ENCODE measurements at regions not wholly inside any gene's neighbourhood (a gene's known extent, or its start where the extent isn't known, plus 50 kb on each side); places are given as distances from the start of the nearest gene placed in this dataset.

DNA sequence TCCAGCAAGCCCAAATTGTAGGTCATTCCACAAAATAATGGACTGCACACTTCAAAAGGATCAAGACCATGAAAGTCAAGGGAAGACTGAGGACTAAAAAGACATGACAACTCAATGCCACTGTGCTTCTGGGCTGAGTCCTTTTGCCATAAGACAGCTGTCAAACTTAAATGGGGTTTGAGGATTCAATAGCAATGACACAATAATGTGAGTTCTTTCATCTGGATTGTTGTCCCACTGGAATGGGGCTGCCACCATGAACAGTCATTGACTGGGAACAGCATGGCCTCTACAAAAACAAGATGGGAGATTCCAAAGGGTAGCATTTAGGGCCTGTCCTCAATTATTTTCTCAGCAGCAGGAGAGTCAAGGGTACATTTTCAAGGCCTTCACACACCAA is 118.5 kb downstream of the EN1 start:
- TF ChIP-seq, protein P1, sequence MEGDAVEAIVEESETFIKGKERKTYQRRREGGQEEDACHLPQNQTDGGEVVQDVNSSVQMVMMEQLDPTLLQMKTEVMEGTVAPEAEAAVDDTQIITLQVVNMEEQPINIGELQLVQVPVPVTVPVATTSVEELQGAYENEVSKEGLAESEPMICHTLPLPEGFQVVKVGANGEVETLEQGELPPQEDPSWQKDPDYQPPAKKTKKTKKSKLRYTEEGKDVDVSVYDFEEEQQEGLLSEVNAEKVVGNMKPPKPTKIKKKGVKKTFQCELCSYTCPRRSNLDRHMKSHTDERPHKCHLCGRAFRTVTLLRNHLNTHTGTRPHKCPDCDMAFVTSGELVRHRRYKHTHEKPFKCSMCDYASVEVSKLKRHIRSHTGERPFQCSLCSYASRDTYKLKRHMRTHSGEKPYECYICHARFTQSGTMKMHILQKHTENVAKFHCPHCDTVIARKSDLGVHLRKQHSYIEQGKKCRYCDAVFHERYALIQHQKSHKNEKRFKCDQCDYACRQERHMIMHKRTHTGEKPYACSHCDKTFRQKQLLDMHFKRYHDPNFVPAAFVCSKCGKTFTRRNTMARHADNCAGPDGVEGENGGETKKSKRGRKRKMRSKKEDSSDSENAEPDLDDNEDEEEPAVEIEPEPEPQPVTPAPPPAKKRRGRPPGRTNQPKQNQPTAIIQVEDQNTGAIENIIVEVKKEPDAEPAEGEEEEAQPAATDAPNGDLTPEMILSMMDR (IDR thresholded peaks at IDR 0.05; ENCODE audit: extremely low read depth, missing control alignments) = no peak
- DNase-seq (ENCODE audit: low spot score) = no peak

DNA sequence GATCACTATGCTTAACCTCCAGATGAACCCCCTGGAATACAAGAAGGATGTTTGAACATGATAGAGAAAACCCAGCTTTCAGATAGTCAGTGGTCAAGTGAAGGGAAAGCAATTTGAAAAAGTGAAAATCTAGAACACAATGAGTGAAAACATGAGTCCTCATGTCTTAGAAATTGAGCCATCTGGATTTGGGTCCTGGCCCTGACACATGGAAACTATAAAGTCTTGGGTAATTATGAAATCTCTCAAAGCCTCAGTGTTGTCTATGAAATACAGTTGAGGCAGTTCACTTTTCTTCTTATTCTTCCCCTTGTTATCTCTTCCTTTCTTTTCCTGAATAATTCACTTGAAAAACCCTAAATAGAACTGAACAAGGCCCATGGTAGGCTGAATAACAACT is 120.6 kb downstream of the EN1 start:
- no peak for DNase-seq (ENCODE audit: low spot score)
- TF ChIP-seq, protein P1 (IDR thresholded peaks at IDR 0.05; ENCODE audit: extremely low read depth, missing control alignments) = no peak

GRCh38 chr2:118723394-118723793 is 124.1 kb downstream of the EN1 start:
- DNase-seq (ENCODE audit: low spot score) = no peak

GRCh38 chr2:118722976-118723375 is 124.5 kb downstream of the EN1 start:
- TF ChIP-seq, protein P1 (IDR thresholded peaks at IDR 0.05; ENCODE audit: extremely low read depth, missing control alignments) = no peak
- no peak for DNase-seq (ENCODE audit: low spot score)

More at GRCh38 chr2:118723394-118723793, 124.1 kb downstream of the EN1 start:
- TF ChIP-seq, protein P1 (IDR thresholded peaks at IDR 0.05; ENCODE audit: extremely low read depth, missing control alignments) = no peak

GRCh38 chr2:118721817-118722551 is 125.5 kb downstream of the EN1 start:
- no peak for DNase-seq (ENCODE audit: low spot score)
- TF ChIP-seq, protein P1 (IDR thresholded peaks at IDR 0.05; ENCODE audit: extremely low read depth, missing control alignments) = no peak

DNA sequence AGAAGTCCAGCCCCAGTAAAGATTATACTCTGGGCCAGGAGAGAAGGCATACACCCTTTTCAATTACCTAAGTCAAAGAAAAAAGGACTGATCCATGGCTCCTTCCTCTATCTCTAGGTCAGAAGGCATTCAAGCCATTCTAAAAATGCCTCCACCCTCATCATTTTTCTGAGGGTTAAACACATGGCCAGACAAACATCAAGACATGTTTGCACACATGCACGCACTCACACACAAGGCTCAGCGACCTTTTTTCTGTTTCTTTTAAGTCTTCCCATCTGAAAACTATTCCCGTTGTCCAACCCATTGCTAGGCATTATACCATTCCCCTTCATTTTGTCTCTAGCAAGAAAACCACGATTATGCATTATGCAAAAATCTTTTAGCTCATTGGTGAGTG is 126.6 kb downstream of the EN1 start:
- TF ChIP-seq, protein P1 (IDR thresholded peaks at IDR 0.05; ENCODE audit: extremely low read depth, missing control alignments) = no peak
- no peak for DNase-seq (ENCODE audit: low spot score)

- no peak for DNase-seq (ENCODE audit: low spot score)
- TF ChIP-seq, protein P1 (IDR thresholded peaks at IDR 0.05; ENCODE audit: extremely low read depth, missing control alignments) = no peak
Observed at GRCh38 chr2:118718921-118719320, 128.5 kb downstream of the EN1 start.
